HepG2 (cell line): ENCODE measurements at regions not wholly inside any gene's neighbourhood (a gene's known extent, or its start where the extent isn't known, plus 50 kb on each side); places are given as distances from the start of the nearest gene placed in this dataset.

Source experiments
- ATAC-seq: fragments of 200-7000 bp; cut with Tn5 transposase; 3 replicates; pipeline ENCODE4 v1.9.1; 2020; ENCODE audit warnings: mild to moderate bottlenecking, moderate library complexity
- BruUV-seq: library from RNA; stranded (reverse); fragments of 400-500 nt; replicated peaks from 2 replicates; lab custom pipeline; 2021; lab: Mats Ljungman, UMichigan
- CTCF ChIA-PET: fragments of 300-600 bp; formaldehyde crosslinking; extraction: SDS; loops from one replicate; lab custom pipeline; 2021; ENCODE audit warnings: low total read pairs, inconsistent platforms, low intra/inter-chr PET ratio; lab: Yijun Ruan, JAX
- POLR2A ChIA-PET: fragments of 350-600 bp; sonication (Branson Sonifier 250); formaldehyde crosslinking; loops from one replicate; lab custom pipeline; 2020; ENCODE audit warnings: antibody characterized with exemption, inconsistent platforms; lab: Yijun Ruan, JAX
- DNase-seq: peaks from one replicate; pipeline ENCODE4 v3.0.0-alpha.2; 2015; ENCODE audit warnings: low spot score
- FAIRE-seq: peaks from 3 replicates; lab custom pipeline; 2011; peaks lifted over from hg19 to GRCh38; lab: Jason Lieb, UNC
- H2AFZ ChIP-seq: one replicate; pipeline ENCODE4 v1.6.1; 2011; ENCODE audit warnings: low read length, inconsistent platforms
- H3K27ac ChIP-seq: fragments of 300-600 bp; 3 replicates; pipeline ENCODE4 v1.8.0; 2011; ENCODE audit warnings: mixed run types, mild to moderate bottlenecking, mixed read lengths, low read length, inconsistent platforms; ENCODE audit not compliant: insufficient read depth; ENCODE audit errors: extremely low read length
- H3K27me3 ChIP-seq, 2 experiments: fragments of 200-600 bp in 1 of 2; 2 replicates in 1 of 2; 3 replicates in 1 of 2; pipeline versions ENCODE4 v1.6.0 to v1.8.0; 2011; ENCODE audit warnings: low read length in 2 of 2, mild to moderate bottlenecking in 2 of 2, moderate library complexity in 2 of 2, inconsistent platforms in 1 of 2; ENCODE audit not compliant: insufficient read depth in 2 of 2, control insufficient read depth in 1 of 2
- H3K36me3 ChIP-seq, 2 experiments: fragments of 200-600 bp in 1 of 2; replicated peaks in 1 of 2; 2 replicates in 1 of 2; 3 replicates in 1 of 2; pipeline versions ENCODE4 v1.5.1 to v1.8.0; 2011; ENCODE audit warnings: low read length in 2 of 2, inconsistent platforms in 1 of 2; ENCODE audit not compliant: insufficient read depth in 2 of 2, control insufficient read depth in 1 of 2
- H3K4me1 ChIP-seq: 2 replicates; pipeline ENCODE4 v1.5.1; 2012; ENCODE audit warnings: low read length, inconsistent platforms; ENCODE audit not compliant: insufficient read depth
- H3K4me2 ChIP-seq: 2 replicates; pipeline ENCODE4 v1.6.0; 2011; ENCODE audit warnings: low read depth, low read length, inconsistent platforms
- H3K4me3 ChIP-seq, 3 experiments: fragments of 200-600 bp in 1 of 3; sonication (generic), shearing (Covaris generic) in 1 of 3; replicated peaks in 1 of 3; 2 replicates each; pipeline ENCODE4 v1.5.1; 2011 to 2016; ENCODE audit warnings: low read length in 3 of 3, inconsistent platforms in 2 of 3, low read depth in 2 of 3, mild to moderate bottlenecking in 2 of 3, control low read depth in 1 of 3, mixed read lengths in 1 of 3; ENCODE audit not compliant: insufficient read depth in 1 of 3
- H3K79me2 ChIP-seq: one replicate; pipeline ENCODE4 v1.6.1; 2011; ENCODE audit warnings: low read length, inconsistent platforms; ENCODE audit not compliant: insufficient read depth
- H3K9ac ChIP-seq: 2 replicates; pipeline ENCODE4 v1.6.0; 2011; ENCODE audit warnings: mild to moderate bottlenecking, low read depth, low read length, inconsistent platforms; ENCODE audit not compliant: insufficient read depth
- H3K9me3 ChIP-seq: 2 replicates; pipeline ENCODE4 v1.5.1; 2012; ENCODE audit warnings: mild to moderate bottlenecking, low read length
- H4K20me1 ChIP-seq: 2 replicates; pipeline ENCODE4 v1.6.0; 2011; ENCODE audit warnings: inconsistent platforms, mild to moderate bottlenecking, low read length, moderate library complexity; ENCODE audit not compliant: insufficient read depth
- FIP1L1 ChIP-seq: fragments of 200-400 bp; formaldehyde crosslinking; IDR thresholded peaks from 2 replicates; pipeline ENCODE4 v1.6.1; 2018; ENCODE audit warnings: low read depth, mild to moderate bottlenecking, low read length, moderate library complexity, borderline replicate concordance; ENCODE audit not compliant: insufficient read depth
- KLF13 ChIP-seq: sonication (generic); formaldehyde crosslinking; IDR thresholded peaks from 2 replicates; pipeline ENCODE4 v1.4.0; 2020; ENCODE audit warnings: mild to moderate bottlenecking, missing genetic modification reagents
- LCORL ChIP-seq, 2 experiments: fragments of 450-650 bp in 1 of 2; sonication (generic) in 1 of 2; formaldehyde crosslinking in 1 of 2; IDR thresholded peaks; 2 replicates each; pipeline versions ENCODE4 v1.5.0 to v1.6.1; 2017 to 2020; ENCODE audit warnings: antibody characterized with exemption in 1 of 2, missing genetic modification reagents in 1 of 2
- STAG1 ChIP-seq: sonication (generic); formaldehyde crosslinking; IDR thresholded peaks from 2 replicates; pipeline ENCODE4 v1.4.0; 2020; ENCODE audit warnings: missing genetic modification reagents
- ZNF232 ChIP-seq: sonication (generic); formaldehyde crosslinking; IDR thresholded peaks from 2 replicates; pipeline ENCODE4 v1.4.0; 2020; ENCODE audit warnings: missing genetic modification reagents, borderline replicate concordance
- ZNF281 ChIP-seq: sonication (generic); formaldehyde crosslinking; IDR thresholded peaks from 2 replicates; pipeline ENCODE4 v1.4.0; 2020; ENCODE audit warnings: missing genetic modification reagents, borderline replicate concordance
- ZNF383 ChIP-seq: sonication (generic); formaldehyde crosslinking; IDR thresholded peaks from 2 replicates; pipeline ENCODE4 v1.4.0; 2020; ENCODE audit warnings: missing genetic modification reagents, mild to moderate bottlenecking, borderline replicate concordance
- ZNF768 ChIP-seq: sonication (generic); formaldehyde crosslinking; IDR thresholded peaks from 2 replicates; pipeline ENCODE4 v1.4.0; 2020; ENCODE audit warnings: missing genetic modification reagents
- ZSCAN29 ChIP-seq: sonication (generic); formaldehyde crosslinking; conservative IDR thresholded peaks from 2 replicates; pipeline ENCODE4 v1.4.0; 2020; ENCODE audit warnings: mild to moderate bottlenecking, missing genetic modification reagents
- WGBS: methylation state at CpG from one replicate; pipeline ENCODE4 v1.1.6; 2017; ENCODE audit warnings: low lambda C conversion rate; 5-methylcytosine and 5-hydroxymethylcytosine counted together
- in situ Hi-C: cut with HindIII; loops from 2 replicates; pipeline ENCODE4 v1.10.0; 2017; ENCODE audit warnings: low pct_unique_long_range_greater_than_20kb; ENCODE audit not compliant: extremely low pct_ligation_motif_present
- intact Hi-C: fragments of 100-400 bp; cut with micrococcal nuclease; formaldehyde crosslinking; loops from one replicate; pipeline ENCODE4 v1.10.0; 2022; ENCODE audit not compliant: unreplicated experiment
- TF ChIP-seq, protein P1 (sequence below): sonication (generic); formaldehyde crosslinking; IDR thresholded peaks from 2 replicates; pipeline ENCODE4 v1.5.0; 2020; ENCODE audit warnings: mild to moderate bottlenecking, missing genetic modification reagents, moderate library complexity
- TF ChIP-seq, protein P2 (sequence below): sonication (generic); formaldehyde crosslinking; IDR thresholded peaks from 2 replicates; pipeline ENCODE4 v1.5.0; 2020; ENCODE audit warnings: mild to moderate bottlenecking, low read depth, missing genetic modification reagents, borderline replicate concordance

GRCh38 chr6:92777146-92777740 is 642.1 kb downstream of the EPHA7 start:
- no peak overlapping the region for H3K4me3 ChIP-seq
- no peaks in the 10 kb centered on the region for H4K20me1 ChIP-seq
- no peak overlapping the region for H3K4me2 ChIP-seq
- no peak overlapping the region for H3K9ac ChIP-seq
- DNase-seq (peak; percentile 12), FAIRE-seq (peak; percentile 21), ATAC-seq (peak; percentile 76)
- H3K27ac ChIP-seq = no peak overlapping the region
- POLR2A ChIA-PET = no interaction called here
- 3% methylated on average over 1 of the region's 1 CpG for WGBS
- H3K36me3 ChIP-seq = no peaks in the 10 kb centered on the region
- no peak overlapping the region for H2AFZ ChIP-seq
- intact Hi-C loops = loop anchor here (2.0 to 5.0 kb wide), 3 partner anchors 655 to 1836 kb away; no protein-coding TSS in a partner anchor
- no peaks in the 10 kb centered on the region for H3K9me3 ChIP-seq
- CTCF ChIA-PET = interaction anchor here (0.6 to 1.2 kb wide), 2 partner anchors 1696 to 1837 kb away, joined by 3 to 4 read pairs; no protein-coding TSS in a partner anchor
- no peaks in the 10 kb centered on the region for H3K27me3 ChIP-seq
- BruUV-seq = no TSS peak
- TF ChIP-seq STAG1 (peak; percentile 43; the same call in 1 of the 2 replicates), ZNF383 (CRISPR knock-in tag) (no peak), KLF13 (CRISPR knock-in tag) (no peak), FIP1L1 (no peak), ZNF768 (CRISPR knock-in tag) (no peak)
- TF ChIP-seq, protein P1, sequence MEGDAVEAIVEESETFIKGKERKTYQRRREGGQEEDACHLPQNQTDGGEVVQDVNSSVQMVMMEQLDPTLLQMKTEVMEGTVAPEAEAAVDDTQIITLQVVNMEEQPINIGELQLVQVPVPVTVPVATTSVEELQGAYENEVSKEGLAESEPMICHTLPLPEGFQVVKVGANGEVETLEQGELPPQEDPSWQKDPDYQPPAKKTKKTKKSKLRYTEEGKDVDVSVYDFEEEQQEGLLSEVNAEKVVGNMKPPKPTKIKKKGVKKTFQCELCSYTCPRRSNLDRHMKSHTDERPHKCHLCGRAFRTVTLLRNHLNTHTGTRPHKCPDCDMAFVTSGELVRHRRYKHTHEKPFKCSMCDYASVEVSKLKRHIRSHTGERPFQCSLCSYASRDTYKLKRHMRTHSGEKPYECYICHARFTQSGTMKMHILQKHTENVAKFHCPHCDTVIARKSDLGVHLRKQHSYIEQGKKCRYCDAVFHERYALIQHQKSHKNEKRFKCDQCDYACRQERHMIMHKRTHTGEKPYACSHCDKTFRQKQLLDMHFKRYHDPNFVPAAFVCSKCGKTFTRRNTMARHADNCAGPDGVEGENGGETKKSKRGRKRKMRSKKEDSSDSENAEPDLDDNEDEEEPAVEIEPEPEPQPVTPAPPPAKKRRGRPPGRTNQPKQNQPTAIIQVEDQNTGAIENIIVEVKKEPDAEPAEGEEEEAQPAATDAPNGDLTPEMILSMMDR (CRISPR knock-in tag) = peak; percentile 33
- H3K4me1 ChIP-seq = no peaks in the 10 kb centered on the region
- no peaks in the 10 kb centered on the region for H3K79me2 ChIP-seq
- in situ Hi-C loops = no loop called here

DNA sequence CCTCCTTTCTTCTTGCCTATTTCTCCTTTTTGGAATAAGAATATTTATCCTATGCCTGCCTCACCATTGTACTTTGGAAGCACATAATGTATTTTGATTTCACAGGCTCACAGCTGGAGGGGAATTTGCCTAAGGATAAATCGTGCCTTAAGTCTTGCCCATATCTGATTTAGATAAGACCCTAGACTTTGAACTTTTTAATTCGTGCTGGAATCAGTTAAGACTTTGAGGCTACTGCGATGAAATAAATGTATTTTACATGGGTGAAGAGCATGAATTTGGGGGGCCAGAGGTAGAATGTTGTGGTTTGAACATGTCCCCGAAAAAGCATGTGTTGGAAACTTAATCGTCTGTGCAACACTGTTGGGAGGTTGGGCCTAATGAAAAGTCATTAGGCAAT is 648.8 kb downstream of the EPHA7 start:
- no peaks in the 10 kb centered on the region for H3K27me3 ChIP-seq
- DNase-seq (no peak), FAIRE-seq (no peak), ATAC-seq (no peak)
- no peaks in the 10 kb centered on the region for H3K79me2 ChIP-seq
- no peak overlapping the region for H3K4me2 ChIP-seq
- in situ Hi-C loops (no loop called here), intact Hi-C loops (no loop called here)
- no peaks in the 10 kb centered on the region for H3K4me1 ChIP-seq
- BruUV-seq = no TSS peak
- CTCF ChIA-PET = no interaction called here
- H4K20me1 ChIP-seq = no peaks in the 10 kb centered on the region
- H3K36me3 ChIP-seq = no peaks in the 10 kb centered on the region
- under 1% methylated on average over 5 of the region's 5 CpGs for WGBS
- no peaks in the 10 kb centered on the region for H3K9me3 ChIP-seq
- no peak overlapping the region for H3K9ac ChIP-seq
- no peak overlapping the region for H3K27ac ChIP-seq
- H3K4me3 ChIP-seq = no peak overlapping the region
- POLR2A ChIA-PET = no interaction called here
- H2AFZ ChIP-seq = no peak overlapping the region
- TF ChIP-seq ZNF281 (CRISPR knock-in tag) = no peak
- TF ChIP-seq, protein P2, sequence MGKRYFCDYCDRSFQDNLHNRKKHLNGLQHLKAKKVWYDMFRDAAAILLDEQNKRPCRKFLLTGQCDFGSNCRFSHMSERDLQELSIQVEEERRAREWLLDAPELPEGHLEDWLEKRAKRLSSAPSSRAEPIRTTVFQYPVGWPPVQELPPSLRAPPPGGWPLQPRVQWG (CRISPR knock-in tag) = no peak
- TF ChIP-seq ZNF232 = no peak
- TF ChIP-seq LCORL (IDR thresholded peaks at IDR 0.05) = no peak
- TF ChIP-seq LCORL (CRISPR knock-in tag; IDR thresholded peaks at IDR 0.05) = no peak
- TF ChIP-seq ZSCAN29 (CRISPR knock-in tag) = no peak
